WI38 (cell line): ENCODE measurements at regions not wholly inside any gene's neighbourhood (a gene's known extent, or its start where the extent isn't known, plus 50 kb on each side); places are given as distances from the start of the nearest gene placed in this dataset.

Experiments used
- H3K4me3 ChIP-seq: 2 replicates; pipeline ENCODE4 v1.5.1; 2011; ENCODE audit warnings: low read depth, mild to moderate bottlenecking, control low read depth, low read length
- TF ChIP-seq, protein P1 (sequence below): IDR thresholded peaks from 2 replicates; pipeline ENCODE4 v1.5.1; 2012; ENCODE audit warnings: low read depth, mild to moderate bottlenecking, control low read depth, low read length

DNA sequence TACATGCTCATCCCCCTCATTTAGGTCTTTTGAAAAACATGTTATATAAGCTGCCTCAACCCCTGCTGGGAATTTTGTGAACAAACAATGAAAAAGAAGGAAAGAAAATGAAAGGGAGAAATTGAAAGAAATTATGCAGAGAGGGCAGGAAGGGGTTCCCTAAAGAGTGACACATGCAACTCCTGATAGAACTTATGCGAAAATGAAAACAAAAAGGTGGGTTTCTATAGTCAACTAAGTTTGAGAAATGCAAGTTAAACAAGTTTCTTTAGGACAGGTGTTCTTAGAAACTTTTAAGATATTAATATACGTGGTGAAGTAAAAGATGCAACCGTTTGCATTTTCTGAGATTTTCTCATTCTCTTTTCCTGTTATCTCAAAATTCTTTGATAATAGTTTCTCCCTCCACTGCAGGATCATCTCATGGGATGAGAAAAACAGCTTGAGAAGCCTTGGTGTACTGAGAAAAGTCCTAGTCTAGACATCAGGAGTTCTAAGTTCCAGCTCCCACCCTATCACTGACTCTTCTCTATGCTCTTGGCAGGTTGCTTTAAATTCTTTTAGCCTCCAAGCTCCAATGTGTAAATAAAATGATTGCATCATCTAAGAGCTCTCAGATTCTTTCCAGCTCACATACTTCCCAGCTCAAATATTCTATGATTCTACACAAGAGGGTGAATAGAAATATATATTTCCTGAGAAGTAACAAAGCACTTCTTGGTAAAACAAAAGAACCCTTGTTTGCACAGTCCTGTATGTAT, 109.2 kb downstream of the FAM76B start:
- H3K4me3 ChIP-seq = no peak overlapping the region
- TF ChIP-seq, protein P1, sequence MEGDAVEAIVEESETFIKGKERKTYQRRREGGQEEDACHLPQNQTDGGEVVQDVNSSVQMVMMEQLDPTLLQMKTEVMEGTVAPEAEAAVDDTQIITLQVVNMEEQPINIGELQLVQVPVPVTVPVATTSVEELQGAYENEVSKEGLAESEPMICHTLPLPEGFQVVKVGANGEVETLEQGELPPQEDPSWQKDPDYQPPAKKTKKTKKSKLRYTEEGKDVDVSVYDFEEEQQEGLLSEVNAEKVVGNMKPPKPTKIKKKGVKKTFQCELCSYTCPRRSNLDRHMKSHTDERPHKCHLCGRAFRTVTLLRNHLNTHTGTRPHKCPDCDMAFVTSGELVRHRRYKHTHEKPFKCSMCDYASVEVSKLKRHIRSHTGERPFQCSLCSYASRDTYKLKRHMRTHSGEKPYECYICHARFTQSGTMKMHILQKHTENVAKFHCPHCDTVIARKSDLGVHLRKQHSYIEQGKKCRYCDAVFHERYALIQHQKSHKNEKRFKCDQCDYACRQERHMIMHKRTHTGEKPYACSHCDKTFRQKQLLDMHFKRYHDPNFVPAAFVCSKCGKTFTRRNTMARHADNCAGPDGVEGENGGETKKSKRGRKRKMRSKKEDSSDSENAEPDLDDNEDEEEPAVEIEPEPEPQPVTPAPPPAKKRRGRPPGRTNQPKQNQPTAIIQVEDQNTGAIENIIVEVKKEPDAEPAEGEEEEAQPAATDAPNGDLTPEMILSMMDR = no peak

DNA sequence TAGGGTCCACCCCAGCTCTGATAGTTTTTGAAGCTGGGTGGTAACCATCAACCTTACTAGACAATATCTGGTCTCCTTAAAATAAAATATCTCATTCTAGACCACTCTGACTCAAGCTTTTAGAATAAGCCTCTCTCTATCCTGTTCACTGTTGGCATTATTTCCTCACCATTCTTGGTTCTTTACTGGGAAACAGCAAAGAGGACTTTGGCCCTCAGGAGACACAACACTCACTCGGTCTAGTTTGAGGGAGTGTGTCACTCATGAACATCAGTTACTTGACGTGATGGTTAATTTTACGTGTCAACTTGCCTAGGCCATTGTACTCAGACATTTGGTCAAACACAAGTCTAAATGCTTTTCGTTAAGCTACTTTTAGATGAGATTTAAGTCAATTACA, 110.6 kb downstream of the FAM76B start:
- TF ChIP-seq, protein P1 = no peak
- no peak overlapping the region for H3K4me3 ChIP-seq

DNA sequence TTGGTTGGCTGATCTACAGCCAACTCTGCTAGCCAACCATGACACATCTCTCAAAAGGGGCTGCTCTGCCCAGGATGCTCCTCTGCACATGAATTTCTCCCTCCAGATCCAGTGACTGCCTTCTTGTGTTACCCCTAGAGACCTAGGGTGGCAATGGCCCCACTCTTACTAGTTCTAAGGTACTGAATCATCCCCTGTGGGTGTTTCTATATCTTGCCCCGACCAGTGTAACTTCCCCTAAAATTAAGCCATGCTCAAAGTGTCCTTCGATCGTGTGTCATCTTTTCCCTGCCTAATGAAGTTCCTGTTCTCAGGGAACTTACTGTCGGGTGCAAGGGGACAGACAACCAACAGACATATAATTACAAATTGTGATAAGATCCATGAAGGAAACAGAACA, 113.3 kb downstream of the FAM76B start:
- H3K4me3 ChIP-seq = no peak overlapping the region
- TF ChIP-seq, protein P1 = no peak

DNA sequence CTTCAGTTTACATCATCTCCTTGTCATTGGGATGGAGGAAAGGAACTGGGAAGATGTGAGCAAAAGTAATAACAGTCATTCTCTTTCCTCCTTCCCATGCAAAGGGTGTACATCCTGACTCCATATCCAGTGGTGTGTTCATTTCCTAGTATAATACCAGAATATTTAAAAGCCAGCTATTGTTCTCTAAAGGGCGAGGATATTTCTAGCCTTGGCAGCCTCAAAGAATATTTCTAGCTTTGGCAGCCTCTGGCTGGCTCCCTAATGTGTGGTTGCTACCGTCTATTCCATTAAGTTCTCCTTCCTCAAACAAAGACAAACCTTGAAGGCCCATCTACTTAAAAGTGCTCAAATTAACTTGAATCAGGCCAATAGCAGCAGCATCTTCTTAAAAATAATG, 114.0 kb downstream of the FAM76B start:
- no peak overlapping the region for H3K4me3 ChIP-seq
- TF ChIP-seq, protein P1 = no peak

DNA sequence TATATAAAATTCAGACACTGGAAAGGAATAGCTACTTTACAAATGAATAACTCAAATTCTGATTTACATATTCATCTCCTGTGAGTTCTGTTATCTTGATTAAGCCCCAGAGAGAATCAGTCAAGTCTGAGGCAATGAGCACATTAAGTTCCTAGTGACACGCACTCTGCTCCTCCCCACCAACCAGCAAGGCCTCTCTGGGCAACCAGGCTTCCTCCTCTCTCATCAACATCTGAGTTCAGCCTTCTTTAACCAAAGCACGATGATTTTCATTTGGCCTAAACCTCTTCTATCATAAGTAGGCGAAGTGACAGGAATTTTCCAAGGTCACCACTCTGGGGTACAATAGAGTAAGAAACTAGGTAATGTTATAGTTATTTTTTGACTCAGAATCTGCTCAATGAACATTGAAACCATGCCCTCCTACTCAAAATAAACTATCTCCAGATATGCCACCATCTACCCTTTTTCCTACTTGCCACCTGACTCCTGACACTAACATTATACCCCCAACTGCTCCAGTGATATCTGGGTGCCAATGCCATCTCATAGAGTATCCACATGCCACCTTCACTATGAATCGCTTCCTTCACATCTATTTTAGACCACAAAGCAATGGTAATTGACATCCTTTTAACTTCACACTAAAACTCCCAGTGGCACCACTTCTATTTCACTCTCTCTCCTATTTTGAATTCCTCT, 114.8 kb downstream of the FAM76B start:
- H3K4me3 ChIP-seq = no peak overlapping the region
- TF ChIP-seq, protein P1 = no peak

DNA sequence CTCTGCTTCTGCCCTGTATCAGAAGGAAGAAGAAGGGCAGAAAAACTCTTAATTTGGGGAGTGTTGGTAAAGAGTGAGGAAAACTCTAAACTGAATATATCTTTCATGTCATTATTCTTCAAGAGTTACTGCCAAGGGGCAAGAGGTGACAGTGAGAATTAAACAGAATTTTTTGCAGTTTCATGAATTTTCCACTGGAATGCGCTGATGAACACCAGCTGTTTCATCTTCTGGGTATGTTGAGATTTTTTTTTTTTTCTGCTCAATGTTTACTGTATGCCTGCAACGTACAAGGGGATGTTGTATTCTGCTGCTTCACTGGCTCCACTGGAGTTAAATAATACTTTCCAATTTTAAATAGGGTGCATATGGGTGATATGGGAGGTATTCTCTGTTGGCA, 117.8 kb downstream of the FAM76B start:
- TF ChIP-seq, protein P1 = no peak
- H3K4me3 ChIP-seq = no peak overlapping the region

DNA sequence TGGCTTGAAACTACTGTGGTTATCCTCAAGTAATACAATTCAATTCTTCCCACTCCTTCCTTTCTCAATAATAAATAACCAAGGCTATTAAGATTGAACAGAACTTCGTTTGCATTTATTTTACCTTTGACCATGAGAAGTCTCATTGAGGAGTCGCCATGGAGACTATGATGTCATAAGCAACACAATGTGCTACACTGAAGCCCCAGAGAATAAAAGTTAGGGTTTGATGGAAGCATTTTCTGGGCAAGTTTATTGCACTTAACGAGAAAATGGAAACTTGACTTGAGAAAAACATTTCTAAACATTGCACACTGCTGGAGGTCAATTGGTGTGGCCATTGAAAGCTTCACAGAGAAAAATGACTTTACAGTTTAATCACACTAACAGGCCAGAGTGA, 121.5 kb downstream of the FAM76B start:
- TF ChIP-seq, protein P1 = no peak
- no peak overlapping the region for H3K4me3 ChIP-seq
